ENCODE measurements at regions not wholly inside any gene's neighbourhood (a gene's known extent, or its start where the extent isn't known, plus 50 kb on each side); places are given as distances from the start of the nearest gene placed in this dataset.

DNA sequence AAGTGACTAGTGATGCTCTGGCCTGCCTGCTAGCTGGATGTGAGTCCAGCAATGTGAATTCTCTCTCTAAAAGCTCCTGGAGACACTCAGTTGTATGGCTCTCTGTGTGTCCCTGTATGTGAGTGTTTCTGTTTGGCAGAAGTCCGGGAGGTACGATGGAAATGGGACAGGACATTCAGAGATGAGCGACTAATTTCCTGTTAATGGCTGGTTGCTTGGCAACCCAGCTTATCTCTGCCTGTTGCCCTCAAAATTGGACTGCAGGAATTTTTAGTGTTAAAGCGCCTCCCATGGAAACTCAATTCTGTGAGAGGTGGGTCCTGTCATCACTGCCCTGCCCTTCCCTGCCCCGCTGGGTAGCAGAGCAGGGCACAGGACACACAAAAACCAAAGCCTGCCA is 136.8 kb upstream of the LRFN2 start:
- TF ChIP-seq, protein P1, sequence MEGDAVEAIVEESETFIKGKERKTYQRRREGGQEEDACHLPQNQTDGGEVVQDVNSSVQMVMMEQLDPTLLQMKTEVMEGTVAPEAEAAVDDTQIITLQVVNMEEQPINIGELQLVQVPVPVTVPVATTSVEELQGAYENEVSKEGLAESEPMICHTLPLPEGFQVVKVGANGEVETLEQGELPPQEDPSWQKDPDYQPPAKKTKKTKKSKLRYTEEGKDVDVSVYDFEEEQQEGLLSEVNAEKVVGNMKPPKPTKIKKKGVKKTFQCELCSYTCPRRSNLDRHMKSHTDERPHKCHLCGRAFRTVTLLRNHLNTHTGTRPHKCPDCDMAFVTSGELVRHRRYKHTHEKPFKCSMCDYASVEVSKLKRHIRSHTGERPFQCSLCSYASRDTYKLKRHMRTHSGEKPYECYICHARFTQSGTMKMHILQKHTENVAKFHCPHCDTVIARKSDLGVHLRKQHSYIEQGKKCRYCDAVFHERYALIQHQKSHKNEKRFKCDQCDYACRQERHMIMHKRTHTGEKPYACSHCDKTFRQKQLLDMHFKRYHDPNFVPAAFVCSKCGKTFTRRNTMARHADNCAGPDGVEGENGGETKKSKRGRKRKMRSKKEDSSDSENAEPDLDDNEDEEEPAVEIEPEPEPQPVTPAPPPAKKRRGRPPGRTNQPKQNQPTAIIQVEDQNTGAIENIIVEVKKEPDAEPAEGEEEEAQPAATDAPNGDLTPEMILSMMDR (IDR thresholded peaks at IDR 0.05) = no peak
- TF ChIP-seq POLR2AphosphoS5 (IDR thresholded peaks at IDR 0.05) = no peak
